MCF 10A (cell line): ENCODE measurements at regions not wholly inside any gene's neighbourhood (a gene's known extent, or its start where the extent isn't known, plus 50 kb on each side); places are given as distances from the start of the nearest gene placed in this dataset.

Source experiments
- BruUV-seq: library from RNA; stranded (reverse); fragments of 400-500 nt; replicated peaks from 2 replicates; lab custom pipeline; 2021; lab: Mats Ljungman, UMichigan
- CTCF ChIA-PET: fragments of 300-600 bp; sonication (Branson Sonifier 250); formaldehyde crosslinking; extraction: SDS; loops from one replicate; lab custom pipeline; 2021; ENCODE audit warnings: antibody characterized with exemption, inconsistent platforms; lab: Yijun Ruan, JAX
- POLR2A ChIA-PET: fragments of 300-600, 350-650 bp; sonication (Branson Sonifier 250); formaldehyde crosslinking; extraction: SDS; loops from one replicate; lab custom pipeline; 2020; ENCODE audit warnings: antibody characterized with exemption, inconsistent platforms; lab: Yijun Ruan, JAX
- DNase-seq: peaks from one replicate; pipeline ENCODE4 v3.0.0-alpha.2; 2018; ENCODE audit not compliant: unreplicated experiment
- H3K27ac Mint-ChIP-seq: one replicate; pipeline ENCODE4 v1.8.0; 2022; ENCODE audit warnings: mild to moderate bottlenecking, low read depth, mixed read lengths; ENCODE audit not compliant: unreplicated experiment
- H3K27me3 Mint-ChIP-seq: one replicate; pipeline ENCODE4 v1.8.0; 2022; ENCODE audit warnings: mixed read lengths; ENCODE audit not compliant: insufficient read depth, unreplicated experiment
- H3K36me3 Mint-ChIP-seq: one replicate; pipeline ENCODE4 v1.8.0; 2022; ENCODE audit warnings: mild to moderate bottlenecking, moderate library complexity, mixed read lengths; ENCODE audit not compliant: insufficient read depth, unreplicated experiment
- H3K4me1 Mint-ChIP-seq: one replicate; pipeline ENCODE4 v1.8.0; 2022; ENCODE audit warnings: mixed read lengths; ENCODE audit not compliant: insufficient read depth, unreplicated experiment
- H3K4me3 Mint-ChIP-seq: one replicate; pipeline ENCODE4 v1.8.0; 2022; ENCODE audit warnings: mild to moderate bottlenecking, moderate library complexity, mixed read lengths; ENCODE audit not compliant: unreplicated experiment
- H3K9me3 Mint-ChIP-seq: one replicate; pipeline ENCODE4 v1.8.0; 2022; ENCODE audit warnings: mixed read lengths; ENCODE audit not compliant: unreplicated experiment
- CTCF ChIP-seq: fragments of 200-600 bp; IDR thresholded peaks from one replicate; pipeline ENCODE4 v1.8.0; 2022; ENCODE audit warnings: antibody characterized with exemption, mild to moderate bottlenecking; ENCODE audit not compliant: unreplicated experiment
- intact Hi-C: fragments of 100-400 bp; cut with micrococcal nuclease; formaldehyde crosslinking; loops from 2 replicates; pipeline ENCODE4 v1.14.1; 2022

- Mint-ChIP-seq H3K27me3 (peaks cover 32% of the 10 kb centered on the region), H3K9me3 (no peaks in the 10 kb centered on the region), H3K4me1 (peaks cover 6% of the 10 kb centered on the region), H3K36me3 (no peaks in the 10 kb centered on the region), H3K27ac (no peak overlapping the region), H3K4me3 (no peak overlapping the region)
- ChIA-PET CTCF (interaction anchor here (0.7 kb wide), 1 partner anchor 561 kb away, joined by 3 read pairs; no protein-coding TSS in a partner anchor), POLR2A (no interaction called here)
- BruUV-seq = no TSS peak
- intact Hi-C loops = no loop called here
- TF ChIP-seq CTCF = no peak
- DNase-seq = no peak
Measured at GRCh38 chr4:112708772-112709171, 71.8 kb downstream of the LARP7 start.

GRCh38 chr4:112714922-112715901 is 78.3 kb downstream of the LARP7 start:
- Mint-ChIP-seq H3K27ac (no peak overlapping the region), H3K27me3 (no peaks in the 10 kb centered on the region), H3K36me3 (no peaks in the 10 kb centered on the region), H3K9me3 (no peaks in the 10 kb centered on the region), H3K4me3 (no peak overlapping the region), H3K4me1 (no peaks in the 10 kb centered on the region)
- no TSS peak for BruUV-seq
- POLR2A ChIA-PET = no interaction called here
- CTCF ChIA-PET = interaction anchor here (1.1 kb wide), 1 partner anchor 50 kb away, joined by 5 read pairs; no protein-coding TSS in a partner anchor
- no peak for TF ChIP-seq CTCF
- intact Hi-C loops = no loop called here
- DNase-seq = no peak

DNA sequence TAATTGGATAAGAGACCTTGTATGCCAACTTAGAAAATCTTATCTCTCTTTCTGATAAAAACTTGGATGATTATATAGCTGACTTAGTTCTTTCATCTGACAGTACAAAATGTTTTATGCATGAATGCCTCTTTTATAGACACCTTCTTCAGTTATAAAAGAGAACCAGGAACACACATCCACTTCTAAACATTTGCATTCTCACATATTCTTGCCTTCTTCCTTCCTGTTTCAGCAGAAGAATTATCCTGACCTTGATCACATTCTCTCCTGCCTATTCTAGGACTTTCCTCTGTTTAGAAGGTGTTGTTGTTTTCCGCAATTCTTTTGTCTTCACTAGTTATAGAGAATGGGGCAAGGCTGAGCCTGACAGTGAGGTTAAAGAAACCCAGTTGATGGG is 80.9 kb downstream of the LARP7 start:
- H3K27me3 Mint-ChIP-seq = no peaks in the 10 kb centered on the region
- H3K4me1 Mint-ChIP-seq = no peaks in the 10 kb centered on the region
- no TSS peak for BruUV-seq
- ChIA-PET CTCF (no interaction called here), POLR2A (no interaction called here)
- TF ChIP-seq CTCF = no peak
- DNase-seq = no peak
- H3K4me3 Mint-ChIP-seq = no peak overlapping the region
- no peaks in the 10 kb centered on the region for H3K9me3 Mint-ChIP-seq
- no peaks in the 10 kb centered on the region for H3K36me3 Mint-ChIP-seq
- no peak overlapping the region for H3K27ac Mint-ChIP-seq
- intact Hi-C loops = no loop called here

- Mint-ChIP-seq H3K27me3 (no peaks in the 10 kb centered on the region), H3K4me3 (no peak overlapping the region), H3K9me3 (no peaks in the 10 kb centered on the region), H3K27ac (no peak overlapping the region), H3K4me1 (no peaks in the 10 kb centered on the region), H3K36me3 (no peaks in the 10 kb centered on the region)
- TF ChIP-seq CTCF = no peak
- CTCF ChIA-PET = interaction anchor here (0.6 to 1.8 kb wide), 3 partner anchors 11 to 54 kb away, joined by 3 to 8 read pairs (median 4); no protein-coding TSS in a partner anchor
- DNase-seq = no peak
- intact Hi-C loops = no loop called here
- BruUV-seq = no TSS peak
- POLR2A ChIA-PET = no interaction called here
Measured at GRCh38 chr4:112721627-112722026, 84.7 kb downstream of the LARP7 start.
